GM12864 (cell line): ENCODE measurements at regions not wholly inside any gene's neighbourhood (a gene's known extent, or its start where the extent isn't known, plus 50 kb on each side); places are given as distances from the start of the nearest gene placed in this dataset.

ENCODE experiments used
- DNase-seq: peaks from one replicate; pipeline ENCODE4 v3.0.0-alpha.2; 2011; ENCODE audit warnings: low read depth
- H3K4me3 ChIP-seq: 2 replicates; pipeline ENCODE4 v1.5.1; 2011; ENCODE audit warnings: mild to moderate bottlenecking, low read depth, low read length, control low read depth
- CTCF ChIP-seq: IDR thresholded peaks from 2 replicates; pipeline ENCODE4 v1.5.1; 2011; ENCODE audit warnings: low read depth, mild to moderate bottlenecking, moderate library complexity, low read length, control low read depth, inconsistent platforms; ENCODE audit errors: missing control alignments

DNA sequence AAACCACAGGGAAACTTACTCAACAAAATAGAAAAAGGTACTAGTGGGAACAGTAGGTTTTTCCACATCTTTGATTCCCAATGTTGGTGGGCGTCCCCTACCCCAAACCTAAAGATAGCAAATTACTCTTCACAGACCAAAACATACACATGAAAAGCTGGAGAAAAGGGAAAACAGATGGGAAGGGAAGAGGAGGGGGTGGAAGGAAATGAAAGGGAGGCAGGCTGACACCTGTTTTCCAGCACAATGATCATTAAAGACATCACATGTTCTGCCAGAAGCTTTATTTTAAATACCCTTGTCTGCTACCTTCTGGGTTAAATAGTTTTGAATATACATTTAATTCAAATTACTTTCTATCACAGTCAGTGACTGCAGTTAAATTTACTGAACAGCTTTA lies 1617.9 kb upstream of the SEL1L start:
- H3K4me3 ChIP-seq: no peak overlapping the region
- DNase-seq: no peak
- no peak for TF ChIP-seq CTCF

DNA sequence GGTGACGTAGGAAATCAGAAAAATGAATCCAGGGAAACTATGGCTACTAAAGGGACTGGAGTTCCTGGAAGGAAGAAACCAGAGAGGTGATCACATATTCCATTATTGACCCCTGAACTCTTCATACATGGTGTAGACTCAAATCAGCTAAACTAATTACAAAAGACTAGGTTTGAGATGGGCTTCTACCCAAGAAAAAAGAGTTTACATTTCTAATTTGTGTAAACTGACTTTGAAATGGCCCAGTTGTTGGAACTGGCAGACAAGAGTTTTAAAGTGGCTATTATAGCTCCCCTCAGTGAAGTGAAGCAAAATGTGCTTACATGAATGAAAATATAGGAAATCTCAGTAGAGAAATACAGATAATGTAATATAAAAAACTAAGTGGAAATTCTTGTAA lies 1619.4 kb upstream of the SEL1L start:
- DNase-seq: no peak
- no peak overlapping the region for H3K4me3 ChIP-seq
- TF ChIP-seq CTCF: no peak

DNA sequence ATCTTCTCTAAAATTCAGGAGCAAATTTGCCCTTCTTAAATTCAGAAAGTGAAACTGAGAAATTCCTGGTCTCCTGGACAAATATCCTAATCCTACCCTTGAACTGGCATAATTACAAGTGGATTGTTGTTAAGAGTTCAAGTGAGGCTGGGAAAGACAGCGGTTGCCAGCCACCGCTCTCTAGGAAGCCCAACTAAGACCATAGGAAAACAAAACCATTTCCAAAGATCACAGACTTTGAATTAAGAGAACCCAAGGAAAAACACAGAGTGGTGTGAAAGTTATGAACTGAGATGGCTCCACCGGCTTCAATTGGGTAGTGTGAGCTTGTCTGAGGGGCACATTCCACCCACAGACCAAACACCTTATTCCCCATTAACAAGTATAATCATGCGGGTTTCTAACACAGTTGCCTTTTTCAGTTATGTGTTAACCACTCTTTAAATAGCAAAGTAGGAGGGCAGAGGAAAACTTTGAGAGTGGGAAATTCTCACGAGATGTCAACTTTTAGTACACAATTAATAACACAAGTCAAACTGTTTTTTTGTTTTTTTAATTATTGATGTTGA lies 1628.8 kb upstream of the SEL1L start:
- no peak for TF ChIP-seq CTCF
- DNase-seq: no peak
- no peak overlapping the region for H3K4me3 ChIP-seq

GRCh38 chr14:83163016-83163415 lies 1629.4 kb upstream of the SEL1L start:
- no peak for TF ChIP-seq CTCF
- no peak for DNase-seq
- H3K4me3 ChIP-seq: no peak overlapping the region

DNA sequence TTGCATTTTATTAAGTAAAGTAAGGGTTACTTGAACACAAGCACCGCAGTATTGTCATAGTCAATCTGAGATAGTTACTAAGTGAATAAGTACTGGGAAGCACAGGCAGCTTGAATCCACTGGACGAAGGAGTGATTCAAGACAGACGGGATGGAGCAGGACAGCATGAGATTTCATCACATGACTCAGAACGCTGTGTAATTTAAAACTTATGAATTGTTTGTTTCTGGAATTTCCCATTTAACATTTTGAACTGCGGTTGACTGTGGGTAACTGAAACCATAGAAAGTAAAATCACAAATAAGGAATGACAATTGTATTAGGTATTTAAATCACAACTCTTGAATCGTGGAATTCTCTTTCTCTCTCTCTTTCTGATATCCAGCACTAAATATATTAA lies 1630.4 kb upstream of the SEL1L start:
- no peak overlapping the region for H3K4me3 ChIP-seq
- DNase-seq: no peak
- TF ChIP-seq CTCF: no peak

GRCh38 chr14:83164591-83164990 lies 1630.9 kb upstream of the SEL1L start:
- H3K4me3 ChIP-seq: no peak overlapping the region
- TF ChIP-seq CTCF: no peak
- no peak for DNase-seq

GRCh38 chr14:83170165-83170564 lies 1636.5 kb upstream of the SEL1L start:
- no peak for TF ChIP-seq CTCF
- H3K4me3 ChIP-seq: no peak overlapping the region
- DNase-seq: no peak
